ENCODE measurements at regions not wholly inside any gene's neighbourhood (a gene's known extent, or its start where the extent isn't known, plus 50 kb on each side); places are given as distances from the start of the nearest gene placed in this dataset.

DNA sequence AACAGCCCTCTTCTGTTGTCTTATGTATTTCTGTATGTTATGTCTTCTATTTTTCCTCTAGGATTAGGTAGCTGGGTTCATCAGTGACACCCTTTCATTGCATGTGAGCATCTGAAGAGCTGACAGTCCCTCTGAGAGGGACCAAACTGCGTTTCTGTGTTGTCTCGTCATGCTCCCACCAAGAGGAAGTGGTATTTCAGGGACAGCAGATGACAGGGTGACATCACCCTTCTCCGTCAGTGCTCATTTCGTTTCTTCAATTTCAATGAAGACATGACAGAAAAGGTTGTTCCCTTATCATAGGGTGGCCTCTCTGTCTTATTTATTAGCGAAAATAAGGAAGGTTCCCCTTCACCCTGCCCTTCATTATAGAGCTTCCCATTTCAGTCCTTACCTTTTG is 225.9 kb upstream of the NR4A3 start:
- no peak for DNase-seq

DNA sequence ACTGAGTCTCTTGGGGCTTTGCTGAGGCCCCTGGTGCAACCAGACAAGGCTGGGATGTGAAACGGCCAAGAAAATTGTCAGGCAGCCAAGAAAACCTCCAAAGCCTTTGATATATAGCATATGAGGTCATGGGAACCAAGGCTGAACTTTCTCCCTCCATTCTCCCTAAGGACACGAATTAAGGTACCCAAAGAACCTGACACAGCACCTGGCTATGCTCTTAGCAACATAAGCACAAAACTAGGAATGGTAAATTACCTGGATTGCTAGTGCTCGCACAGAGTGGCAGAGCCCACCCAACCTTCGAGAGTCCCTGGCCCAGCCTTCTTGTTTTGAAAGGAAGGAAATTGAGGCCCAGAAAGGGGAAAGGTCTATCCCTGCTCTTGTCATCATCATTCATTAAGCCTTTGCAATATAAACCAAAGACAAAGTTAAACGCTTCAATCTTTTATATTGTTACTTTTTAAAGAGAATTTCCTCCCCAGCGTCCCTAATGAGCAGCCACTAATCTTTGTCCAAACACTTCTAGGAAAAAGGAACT is 220.0 kb upstream of the NR4A3 start:
- DNase-seq: no peak

DNA sequence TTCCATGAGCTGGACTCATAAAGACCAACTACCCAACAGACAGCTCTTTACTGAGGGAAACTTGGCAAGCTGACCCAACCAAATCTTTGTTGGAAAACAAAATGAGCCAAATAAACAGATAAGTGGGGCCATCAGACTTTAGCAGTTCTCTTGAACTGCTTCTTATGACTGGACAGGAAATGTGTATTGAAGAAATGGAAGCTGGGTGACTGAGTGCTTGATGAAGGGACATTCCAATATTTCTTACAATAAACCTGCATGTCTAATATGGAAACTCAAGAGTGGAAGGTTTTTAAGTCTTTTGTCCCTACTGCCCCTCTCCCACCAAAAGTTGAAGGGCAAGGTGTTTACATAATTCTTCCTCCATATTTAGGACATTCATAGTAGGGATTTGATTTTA is 218.8 kb upstream of the NR4A3 start:
- no peak for DNase-seq

DNA sequence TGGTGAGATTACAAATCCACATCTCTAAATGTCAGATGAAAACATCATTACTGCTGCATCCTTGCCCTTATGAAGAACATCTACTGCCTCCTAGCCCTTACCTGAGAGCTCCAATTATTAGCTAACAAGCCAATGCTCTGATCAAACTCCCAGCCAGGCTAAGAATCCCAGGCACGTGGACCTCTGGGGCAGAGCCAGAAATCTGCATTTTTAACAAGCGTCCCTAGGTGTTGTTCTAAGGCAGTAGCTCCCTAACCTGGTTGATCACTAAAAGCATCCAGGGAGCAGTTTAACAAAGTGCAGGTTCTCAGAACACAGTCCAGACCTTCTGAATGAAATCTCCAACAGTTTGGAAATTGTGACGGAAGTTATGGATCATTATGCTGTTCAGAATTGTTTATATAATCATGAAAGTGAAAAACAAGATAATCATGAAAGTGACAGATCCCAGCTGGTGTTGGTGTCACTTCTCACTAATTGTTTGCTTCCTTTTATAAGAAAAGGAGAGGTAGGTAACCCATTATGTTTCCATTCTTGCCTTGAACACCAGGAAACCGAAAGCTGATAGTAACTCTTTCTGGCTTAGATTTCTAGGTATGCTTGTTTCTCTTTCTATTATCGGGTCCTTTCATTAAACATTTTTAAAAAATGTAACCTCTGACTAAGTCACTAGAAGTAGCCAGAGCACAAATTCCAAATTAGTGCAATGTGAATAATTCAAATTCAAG is 216.5 kb upstream of the NR4A3 start:
- no peak for DNase-seq

- no peak for DNase-seq
These were observed 215.4 kb upstream of the NR4A3 start for GRCh38 chr9:99606296-99606695.

DNA sequence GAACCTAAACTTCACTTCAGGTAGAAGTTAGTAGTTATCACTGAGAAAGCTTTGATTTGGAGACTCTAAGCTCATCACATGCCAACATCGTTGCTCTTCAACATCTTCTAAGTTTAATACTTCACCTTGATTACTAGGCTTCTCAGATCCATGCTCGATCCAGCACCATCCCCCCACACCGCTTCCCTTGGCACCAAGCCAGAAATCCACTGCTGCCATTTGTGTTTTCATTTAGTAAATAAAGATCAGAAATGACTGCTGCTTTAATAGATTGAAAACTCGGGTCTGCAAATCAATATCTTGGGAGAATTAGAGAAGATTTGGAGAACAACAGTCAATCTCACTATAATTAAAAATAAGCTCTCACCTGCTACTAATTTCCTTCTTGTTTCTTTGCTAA is 214.7 kb upstream of the NR4A3 start:
- no peak for DNase-seq

DNA sequence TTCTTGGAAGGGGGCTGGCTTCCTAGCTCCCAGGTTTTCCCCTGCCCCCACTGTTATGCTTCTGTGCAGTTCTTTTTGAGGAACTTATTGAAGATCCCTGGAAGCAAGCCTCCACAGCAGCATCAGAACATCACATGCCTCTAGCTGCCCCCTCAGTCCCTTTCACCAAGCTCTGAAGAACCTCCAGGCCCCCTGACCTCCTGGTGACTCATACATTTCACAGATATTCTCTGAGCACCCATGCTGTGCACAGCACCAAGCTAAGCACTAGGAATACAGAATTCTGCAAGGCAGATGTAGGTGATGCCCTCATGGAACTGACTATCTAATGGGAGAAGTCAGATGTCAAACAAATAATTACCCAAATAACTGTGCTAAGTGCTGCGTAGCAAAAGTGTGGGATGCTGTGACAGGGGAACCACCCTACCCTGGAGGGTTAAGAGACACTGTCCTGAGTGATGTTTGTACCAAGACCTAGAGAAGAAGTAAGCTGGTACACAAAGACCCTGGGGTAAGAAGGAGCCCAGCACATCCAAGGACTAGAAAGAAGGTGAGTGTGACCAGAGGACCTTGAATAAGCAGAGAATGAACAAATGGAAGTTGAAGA is 213.7 kb upstream of the NR4A3 start:
- no peak for DNase-seq

GRCh38 chr9:99614341-99614740 is 207.3 kb upstream of the NR4A3 start:
- DNase-seq: no peak

DNA sequence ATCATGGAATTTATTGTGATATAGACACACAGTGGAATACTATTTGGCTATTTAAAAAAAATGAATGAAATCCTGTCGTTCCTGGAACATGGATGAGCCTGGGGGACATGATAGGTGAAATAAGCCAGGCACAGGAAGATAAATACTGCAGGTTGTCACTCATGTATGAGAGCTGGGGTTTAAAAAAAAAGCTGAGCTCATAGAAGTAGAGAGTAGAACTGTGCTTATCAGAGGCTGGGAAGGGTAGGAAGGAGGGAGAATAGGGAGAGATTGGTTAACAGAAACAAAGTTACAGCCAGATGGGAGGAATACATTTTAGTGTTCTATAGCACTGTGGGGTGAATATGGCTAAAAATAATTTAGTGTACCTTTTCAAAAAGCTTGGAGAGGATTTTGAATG is 200.6 kb upstream of the NR4A3 start:
- DNase-seq: no peak

DNA sequence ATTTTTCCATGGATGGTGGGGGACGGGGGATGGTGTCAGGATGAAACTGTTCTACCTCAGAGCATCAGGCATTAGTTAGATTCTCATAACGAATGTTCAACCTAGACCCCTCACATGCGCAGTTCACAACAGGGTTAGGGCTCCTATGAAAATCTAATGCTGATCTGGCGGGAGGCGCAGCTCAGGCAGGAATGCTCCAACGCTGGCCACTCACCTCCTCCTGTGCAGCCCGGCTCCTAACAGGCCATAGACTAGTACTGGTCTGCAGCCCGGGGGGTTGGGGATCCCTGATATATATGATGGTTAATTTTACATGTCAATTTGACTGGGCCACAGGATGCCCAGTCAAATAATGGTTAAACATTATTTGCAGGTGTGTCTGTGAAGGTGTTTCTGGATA is 199.0 kb upstream of the NR4A3 start:
- DNase-seq: no peak

DNA sequence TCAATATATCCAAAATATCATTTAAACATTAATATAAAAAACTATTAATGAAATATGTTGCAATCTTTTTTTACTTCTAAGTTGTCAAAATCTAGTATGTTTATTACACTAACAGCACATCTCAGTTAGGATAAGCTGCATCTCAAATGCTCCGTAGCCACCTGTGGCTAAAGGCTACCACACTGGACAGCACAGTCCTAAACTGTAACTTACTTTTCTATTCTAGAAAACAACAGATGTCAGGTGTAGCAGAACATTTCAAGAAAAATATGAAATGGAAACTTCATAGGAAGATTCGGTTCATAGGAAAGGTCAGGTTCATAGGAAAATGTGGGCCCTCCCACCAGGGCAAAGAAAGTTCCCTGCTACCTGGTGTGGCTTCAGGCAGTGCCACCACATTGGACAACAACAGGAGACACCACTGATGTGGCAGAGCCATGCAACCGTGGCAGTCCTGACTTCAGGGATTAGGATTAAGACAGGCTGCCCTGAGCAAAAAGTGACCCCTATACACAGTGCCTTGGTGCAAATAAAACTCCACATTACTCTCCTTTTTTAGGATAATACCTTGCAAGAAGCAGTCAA is 197.8 kb upstream of the NR4A3 start:
- no peak for DNase-seq

GRCh38 chr9:99624499-99625233 is 197.0 kb upstream of the NR4A3 start:
- no peak for DNase-seq

- DNase-seq: no peak
These were observed 195.3 kb upstream of the NR4A3 start for GRCh38 chr9:99626426-99626825.

GRCh38 chr9:99628285-99628684 is 193.4 kb upstream of the NR4A3 start:
- DNase-seq: no peak

DNA sequence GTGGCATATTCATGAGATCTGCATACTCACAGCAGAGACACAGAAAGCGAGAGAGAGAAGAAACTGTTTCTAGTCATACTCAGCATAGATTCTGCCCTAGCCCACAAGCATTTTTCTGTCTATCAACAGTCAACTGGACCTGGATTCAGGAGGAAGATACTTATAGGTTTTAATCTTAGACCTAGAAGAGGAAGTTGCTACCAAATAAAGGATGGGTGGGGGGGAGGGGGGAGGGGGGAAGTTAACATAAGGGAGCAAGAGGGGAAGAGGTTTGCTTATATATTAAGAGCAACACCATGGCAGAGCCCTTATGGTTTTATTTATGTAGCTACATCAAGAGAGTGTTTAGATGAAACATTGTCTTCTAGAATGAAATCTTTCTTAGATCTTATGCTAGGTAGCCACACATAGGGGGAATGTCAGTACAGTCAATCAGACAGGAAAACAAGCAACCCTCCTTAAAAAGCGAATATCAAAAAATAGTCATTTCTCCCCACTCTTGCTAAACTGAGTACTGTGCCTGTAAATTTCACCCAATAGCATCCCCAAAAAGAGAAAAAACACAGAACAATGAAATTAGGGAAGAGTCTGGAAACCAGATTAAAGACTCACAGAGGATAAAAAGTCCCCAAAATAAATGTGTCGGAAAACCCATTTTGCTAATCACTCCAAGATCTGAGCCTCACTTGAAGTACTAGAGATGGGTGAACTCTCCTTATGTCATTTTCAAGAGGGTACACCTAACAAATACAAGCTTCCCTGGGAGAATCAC is 192.7 kb upstream of the NR4A3 start:
- no peak for DNase-seq

DNA sequence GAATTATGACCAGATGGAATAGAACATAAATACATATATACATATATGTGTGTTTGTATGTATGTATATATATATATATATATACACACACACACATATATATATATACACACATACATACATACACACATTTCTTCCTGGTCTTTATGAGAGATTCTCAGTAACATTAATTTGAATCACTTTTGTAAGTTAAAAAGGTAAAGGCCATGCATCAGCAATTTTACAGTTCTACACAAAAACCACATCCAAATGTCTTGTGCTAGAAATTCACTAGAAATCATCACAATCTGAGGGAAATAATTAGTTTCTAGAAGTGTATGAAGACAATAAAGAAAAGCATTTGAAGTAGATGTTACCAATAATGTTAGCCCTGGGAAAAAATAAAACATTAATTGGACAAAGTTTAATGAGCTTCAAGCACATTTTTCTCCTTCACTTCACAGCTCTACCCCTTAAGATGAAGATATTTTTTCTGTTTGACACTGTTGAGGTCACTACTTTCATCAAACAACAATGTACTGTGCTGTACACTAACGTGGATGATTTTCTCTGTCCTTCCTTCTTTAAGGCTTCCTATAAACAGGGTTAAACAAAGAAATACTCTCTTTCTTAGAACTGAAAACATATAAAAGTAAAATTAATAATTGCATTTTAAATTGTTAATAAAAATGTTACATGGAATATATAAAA is 189.2 kb upstream of the NR4A3 start:
- no peak for DNase-seq

GRCh38 chr9:99633265-99633664 is 188.4 kb upstream of the NR4A3 start:
- DNase-seq: no peak

- no peak for DNase-seq
These were observed 187.5 kb upstream of the NR4A3 start for GRCh38 chr9:99634186-99634585.

- DNase-seq: no peak
These were observed 186.7 kb upstream of the NR4A3 start for GRCh38 chr9:99635032-99635431.

DNA sequence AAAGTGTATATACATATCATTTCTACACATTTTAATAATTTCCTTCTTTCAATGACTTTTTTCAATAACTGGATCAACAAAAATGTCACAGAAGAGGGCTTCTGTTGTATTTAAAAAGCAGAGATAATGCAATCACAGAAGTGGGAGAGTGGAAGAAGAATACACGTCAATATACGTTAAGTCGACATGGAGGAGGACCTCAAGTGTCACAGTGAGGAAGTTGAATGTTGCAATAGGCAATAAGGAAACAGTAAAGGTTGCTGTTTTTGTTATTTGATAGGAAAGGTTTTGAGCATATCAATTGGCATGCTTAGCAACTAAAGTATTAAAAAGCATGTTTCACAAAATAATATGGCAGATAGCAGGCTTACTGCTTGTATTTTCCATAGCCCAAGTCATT is 184.0 kb upstream of the NR4A3 start:
- DNase-seq: no peak

- DNase-seq: no peak
These were observed 182.7 kb upstream of the NR4A3 start for GRCh38 chr9:99638971-99639370.

DNA sequence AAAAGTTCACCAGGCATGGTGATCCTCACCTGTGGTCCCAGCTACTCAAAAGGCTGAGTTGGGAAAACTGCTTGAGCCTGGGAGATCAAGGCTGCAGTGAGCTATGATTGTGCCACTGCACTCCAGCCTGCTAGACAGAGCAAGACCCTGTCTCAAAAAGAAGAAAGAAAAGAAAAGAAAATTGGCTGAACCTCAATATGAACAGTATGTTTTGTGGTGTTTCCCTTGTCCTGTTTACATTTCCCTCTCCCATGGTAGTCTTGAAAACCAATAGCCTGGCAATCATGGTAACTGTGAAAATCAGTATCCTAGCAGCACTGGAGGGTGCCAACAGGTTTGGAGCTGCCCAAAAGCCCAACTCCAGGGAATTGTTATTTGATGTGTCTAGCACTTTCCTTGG is 174.1 kb upstream of the NR4A3 start:
- no peak for DNase-seq
